Lower leg skin (tissue), 3 donors: ENCODE measurements at regions not wholly inside any gene's neighbourhood (a gene's known extent, or its start where the extent isn't known, plus 50 kb on each side); places are given as distances from the start of the nearest gene placed in this dataset.

ENCODE experiments used
- CTCF ChIP-seq, 3 donors: fragments of 450-650 bp; IDR thresholded peaks; one replicate each; pipeline ENCODE4 v1.5.1; 2016; ENCODE audit warnings: antibody characterized with exemption in 3 of 3, mild to moderate bottlenecking in 3 of 3, moderate library complexity in 2 of 3
- POLR2A ChIP-seq, 2 donors: fragments of 450-650 bp; IDR thresholded peaks; one replicate each; pipeline ENCODE4 v1.6.1; 2016 to 2017; ENCODE audit warnings: antibody characterized with exemption in 2 of 2, mild to moderate bottlenecking in 1 of 2, moderate library complexity in 1 of 2

GRCh38 chr2:120857422-120857821, 121.8 kb downstream of the GLI2 start:
- TF ChIP-seq CTCF (IDR thresholded peaks at IDR 0.05) (no peak), POLR2A (IDR thresholded peaks at IDR 0.05) (no peak)
